ENCODE measurements at regions not wholly inside any gene's neighbourhood (a gene's known extent, or its start where the extent isn't known, plus 50 kb on each side); places are given as distances from the start of the nearest gene placed in this dataset.
"Not testable (repeated sequence)": the region's sequence is repeated elsewhere in the genome, so short reads cannot be mapped to it uniquely, and the experiment has no call there.

DNA sequence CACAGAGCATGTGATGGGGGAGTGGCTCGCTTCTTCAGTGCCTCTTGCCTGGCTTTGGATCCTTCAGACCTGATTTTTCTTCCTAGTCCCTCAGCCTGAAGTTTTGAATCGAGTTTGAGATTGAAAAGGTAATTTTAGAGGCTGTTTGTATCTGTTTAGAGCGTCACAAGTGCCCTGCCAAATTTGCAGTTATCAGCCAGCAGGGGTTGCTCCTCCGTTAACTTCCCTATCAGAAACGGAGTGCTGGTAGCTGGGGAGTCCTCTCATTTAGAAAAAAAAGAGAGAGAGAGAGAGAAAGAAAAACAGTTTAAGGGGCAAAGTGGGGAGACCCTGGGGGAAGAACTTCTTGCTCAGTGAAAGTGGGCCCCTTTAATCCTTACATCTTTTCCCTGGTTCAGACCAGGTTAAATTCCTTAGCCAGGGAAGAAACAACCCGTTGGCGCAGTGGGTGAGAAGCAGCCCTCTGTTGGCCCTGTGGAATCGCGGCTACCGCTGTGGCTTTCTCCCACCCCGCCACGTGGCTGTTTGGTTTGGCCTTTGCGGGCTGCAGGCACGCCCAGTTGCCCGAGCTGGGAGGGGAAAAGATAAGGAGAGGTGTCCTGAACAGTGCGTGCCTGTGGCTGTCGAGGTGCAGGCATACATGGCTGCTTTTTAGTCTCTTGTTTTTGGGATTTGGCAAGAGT is 576.7 kb upstream of the ACO1 start:
- no peak for DNase-seq (ENCODE audit: low read depth)

DNA sequence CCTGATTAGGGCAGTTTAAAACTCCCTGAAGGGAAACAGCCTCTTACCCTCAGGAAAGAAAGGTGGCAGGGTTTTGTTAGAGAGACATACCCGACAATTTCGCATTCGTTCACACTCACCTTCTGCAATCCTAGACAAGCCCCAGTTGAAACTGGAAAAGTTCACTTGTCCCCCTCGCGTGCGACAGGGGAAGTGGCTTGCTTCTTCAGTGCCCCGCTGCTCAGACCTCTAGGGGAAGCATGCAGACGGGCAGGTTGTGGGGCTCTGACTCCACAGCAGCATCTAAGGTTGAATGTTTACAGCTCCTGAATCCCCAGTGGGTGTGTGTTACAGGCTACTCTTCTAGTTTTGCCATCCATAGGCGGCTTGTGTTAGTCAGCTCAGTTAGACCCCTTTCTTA is 575.7 kb upstream of the ACO1 start:
- no peak for DNase-seq (ENCODE audit: low read depth)

DNA sequence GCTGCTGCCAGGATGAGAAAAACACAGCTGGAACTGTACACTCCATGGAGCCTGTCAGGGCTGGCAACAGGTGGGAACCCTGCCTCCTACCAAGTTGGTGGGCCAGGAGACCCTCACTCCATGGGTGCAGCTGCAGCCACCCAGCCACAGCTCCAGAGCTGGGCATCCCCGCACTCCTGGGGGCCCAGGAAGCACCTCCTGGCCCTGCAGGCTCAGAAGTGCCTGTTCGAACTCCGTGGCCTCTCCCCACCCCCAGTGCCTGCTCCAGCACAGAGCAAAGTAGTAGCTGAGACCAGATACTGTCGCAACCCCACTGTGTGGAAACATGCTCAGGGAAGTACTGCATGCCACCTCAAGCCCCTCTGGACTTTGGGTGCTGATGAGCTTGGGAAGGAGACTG is 564.0 kb upstream of the ACO1 start:
- no peak for DNase-seq (ENCODE audit: low read depth)

DNA sequence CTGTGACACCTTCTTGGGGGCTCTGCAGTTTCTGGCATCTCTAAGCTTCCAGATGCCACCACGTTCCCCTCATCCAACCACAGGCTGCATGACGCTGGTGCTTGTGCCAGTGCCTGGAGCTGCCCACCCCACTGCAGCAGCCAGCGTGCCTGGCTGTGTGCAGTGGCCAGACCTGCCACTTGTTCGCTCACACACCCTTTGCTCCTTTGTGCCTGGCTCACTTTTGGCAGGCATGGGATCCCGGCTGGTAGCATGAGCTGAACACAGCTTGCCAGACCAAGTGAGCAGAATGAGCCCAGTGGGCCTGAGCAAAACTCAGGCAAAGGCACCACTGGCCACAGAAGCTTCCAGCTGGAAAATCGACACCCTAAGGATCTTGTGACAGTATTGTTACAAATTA is 562.9 kb upstream of the ACO1 start:
- no peak for DNase-seq (ENCODE audit: low read depth)

DNA sequence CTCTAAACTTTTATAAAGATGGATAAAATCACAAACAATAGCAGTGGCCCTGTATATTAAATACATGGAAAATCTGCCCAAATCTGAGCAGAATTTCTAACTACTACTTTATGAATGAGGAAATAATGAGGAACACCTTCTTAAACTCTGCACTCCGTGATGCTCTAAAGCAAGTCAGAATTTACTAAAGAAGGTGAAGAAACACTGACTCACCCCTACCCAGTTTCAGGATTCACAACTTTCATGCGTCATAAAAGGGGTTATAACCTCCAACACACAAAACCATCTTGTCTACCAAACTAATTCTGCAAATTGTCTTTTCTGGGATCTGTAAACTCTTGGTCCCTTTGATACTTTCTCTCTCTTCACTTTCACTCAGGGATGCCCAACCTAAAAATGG is 561.1 kb upstream of the ACO1 start:
- DNase-seq (ENCODE audit: low read depth): no peak

DNA sequence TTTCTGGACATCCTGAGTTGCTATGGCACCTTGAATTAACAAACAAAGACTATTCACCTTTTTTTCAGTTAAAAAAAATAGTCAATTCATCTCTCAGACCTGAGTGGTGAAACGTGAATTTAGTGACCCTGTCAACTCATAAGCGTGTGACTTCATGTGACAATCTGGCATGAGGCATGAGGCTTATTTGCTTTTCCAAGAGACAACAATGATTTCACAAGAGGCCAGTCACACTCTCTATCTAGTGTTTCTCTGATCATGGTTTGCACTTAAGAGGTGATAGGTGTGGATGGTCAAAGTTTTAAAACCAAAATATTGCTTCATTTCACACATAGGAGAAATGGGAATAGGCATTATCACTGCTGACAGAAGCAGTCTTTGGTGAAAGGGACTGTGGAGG is 559.6 kb upstream of the ACO1 start:
- no peak for DNase-seq (ENCODE audit: low read depth)

DNA sequence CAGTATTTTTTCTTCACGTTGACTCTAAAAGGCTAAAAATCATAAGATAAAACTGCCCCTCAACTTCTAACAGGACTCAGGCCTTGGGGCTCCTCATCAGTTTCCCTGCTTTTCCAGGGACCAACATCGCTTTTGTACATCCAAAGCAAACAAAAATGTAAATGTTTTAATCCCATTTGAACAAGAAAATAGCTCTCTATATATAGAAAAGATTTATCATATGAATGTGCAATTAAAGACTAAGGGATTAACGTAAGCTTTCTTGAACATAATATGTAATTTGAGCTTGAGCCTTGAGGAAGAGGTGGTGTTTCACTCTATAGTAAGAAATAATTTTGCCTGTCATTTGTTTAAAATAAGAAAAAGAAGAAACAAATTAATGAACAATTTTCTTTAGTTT is 547.2 kb upstream of the ACO1 start:
- no peak for DNase-seq (ENCODE audit: low read depth)

DNA sequence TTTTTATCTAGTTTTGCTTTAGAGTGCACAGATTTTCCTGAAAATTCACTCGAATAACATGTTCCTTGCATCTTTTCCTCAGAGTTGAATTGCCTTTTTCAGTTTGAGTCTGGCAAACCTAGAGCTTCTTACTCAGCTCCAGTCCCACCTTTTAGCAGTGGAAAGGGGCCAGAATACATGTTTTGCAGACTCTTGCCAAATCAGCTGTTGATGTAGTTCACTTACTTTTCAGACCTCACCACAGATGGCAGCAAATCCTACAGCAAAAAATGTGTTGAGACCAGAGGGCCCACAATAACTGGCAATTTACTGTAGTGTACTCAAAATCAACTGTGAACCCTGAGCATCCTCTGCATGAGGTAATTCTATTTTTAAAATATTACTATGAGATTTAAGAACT is 545.2 kb upstream of the ACO1 start:
- peak; percentile 36 for DNase-seq (ENCODE audit: low read depth)

DNA sequence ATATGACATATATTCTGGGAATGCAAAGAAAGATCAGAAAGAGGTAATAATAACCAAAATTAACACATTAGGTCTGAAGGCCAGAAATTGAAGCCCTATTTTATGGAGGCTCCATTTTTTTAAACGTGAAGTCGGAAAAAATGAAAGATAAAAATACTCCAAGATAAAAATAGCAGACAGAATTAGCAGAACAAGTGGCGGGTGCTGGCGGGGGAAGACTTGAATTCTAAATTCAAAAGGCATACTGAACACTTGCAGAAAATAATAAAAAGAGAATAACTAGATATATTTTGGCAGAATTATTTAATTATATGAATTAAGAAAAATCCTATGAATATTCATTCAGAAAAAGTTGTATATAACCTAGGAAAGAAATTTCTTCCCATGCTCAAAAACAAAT is 543.7 kb upstream of the ACO1 start:
- no peak for DNase-seq (ENCODE audit: low read depth)

DNA sequence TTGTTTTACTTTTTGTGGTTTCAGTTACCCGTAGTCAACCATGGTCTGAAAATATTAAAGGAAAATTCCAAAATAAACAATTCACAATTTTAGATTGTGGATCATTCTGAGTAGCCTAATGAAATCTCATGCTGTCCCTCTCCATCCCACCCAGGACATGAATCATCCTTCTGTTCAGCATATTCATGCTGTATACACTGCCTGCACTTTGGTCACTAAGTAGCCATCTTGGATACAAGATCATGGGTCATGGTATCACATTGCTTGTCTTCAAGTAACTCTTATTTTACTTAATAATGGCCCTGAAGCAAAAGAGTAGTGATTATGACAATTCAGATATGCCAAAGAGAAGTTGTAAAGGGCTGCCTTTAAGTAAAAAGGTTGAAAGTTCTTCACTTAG is 536.5 kb upstream of the ACO1 start:
- DNase-seq (ENCODE audit: low read depth): no peak

DNA sequence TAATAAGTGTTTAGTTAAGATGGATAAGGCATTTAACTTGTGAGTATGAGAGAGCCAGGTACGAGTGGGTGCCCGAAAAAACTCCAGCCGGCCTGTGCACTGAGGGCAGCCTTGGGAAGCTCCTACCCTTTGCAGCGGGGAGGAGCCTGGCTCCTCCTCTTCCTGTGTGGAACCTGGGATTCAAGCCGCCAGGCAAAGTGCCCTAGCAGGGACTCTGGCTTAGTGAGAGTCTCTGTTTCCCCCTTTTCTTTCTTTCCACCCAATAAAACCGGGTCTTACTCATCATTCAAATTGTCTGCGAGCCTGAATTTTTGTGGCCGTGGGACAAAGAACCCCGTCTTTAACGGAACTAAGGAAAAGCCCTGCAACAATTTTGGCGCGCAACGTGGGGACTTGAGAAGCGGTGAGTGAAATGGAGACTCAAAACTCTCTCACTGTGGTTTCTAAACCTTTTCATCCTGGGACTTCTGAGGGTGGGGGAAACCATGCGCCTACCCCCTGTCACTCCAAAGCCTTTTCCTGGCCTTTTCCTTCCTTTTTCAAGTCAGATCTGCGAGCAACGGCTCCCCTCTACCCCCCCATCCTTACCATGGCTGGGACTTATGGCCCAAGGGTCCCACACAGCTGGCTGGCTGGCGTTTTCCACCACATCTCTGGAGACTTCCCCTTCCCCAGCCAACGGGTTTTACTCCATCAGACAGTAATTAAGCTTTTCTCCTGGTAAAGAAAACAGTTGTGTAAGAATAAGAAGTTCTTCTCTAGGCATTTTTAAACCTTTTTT is 535.7 kb upstream of the ACO1 start:
- DNase-seq (ENCODE audit: low read depth): no peak

DNA sequence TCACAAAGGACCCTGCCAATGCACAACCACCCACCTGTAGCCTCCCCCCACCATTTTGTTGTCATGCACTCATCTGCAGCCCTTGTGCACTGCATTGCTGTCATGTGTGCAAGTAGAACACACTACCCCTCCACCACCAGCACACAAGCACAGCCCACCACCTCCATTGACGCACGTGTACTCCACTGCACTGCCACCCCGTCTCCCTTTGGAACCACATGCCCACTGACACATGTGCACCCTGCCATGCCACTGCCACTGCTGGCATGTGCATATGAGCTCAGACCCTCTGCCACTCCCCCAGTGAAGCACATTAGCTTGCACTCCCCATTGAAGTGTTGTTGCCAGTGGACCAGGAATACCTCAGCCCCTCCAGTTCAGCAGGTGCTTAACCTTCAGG is 530.3 kb upstream of the ACO1 start:
- DNase-seq (ENCODE audit: low read depth): no peak

DNA sequence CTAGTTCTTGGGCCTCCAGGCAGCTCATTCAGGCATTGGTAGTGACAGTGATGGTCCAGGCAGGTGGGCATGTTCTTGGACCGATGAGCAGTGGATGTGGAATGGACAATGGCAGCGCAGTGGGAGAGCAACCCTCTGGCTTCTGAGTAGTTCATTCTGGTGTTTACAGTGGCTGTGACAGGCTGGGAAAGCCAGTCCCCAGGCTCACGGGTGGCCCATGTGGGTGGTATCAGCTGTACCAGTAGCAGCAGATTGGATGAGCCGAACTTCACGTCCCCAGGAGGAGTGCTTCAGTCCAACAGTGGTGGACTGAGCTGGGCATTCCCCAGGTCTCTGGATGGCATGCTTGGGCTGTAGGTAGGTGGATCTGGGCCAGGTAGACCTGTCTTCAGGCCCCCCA is 515.6 kb upstream of the ACO1 start:
- no peak for DNase-seq (ENCODE audit: low read depth)

DNA sequence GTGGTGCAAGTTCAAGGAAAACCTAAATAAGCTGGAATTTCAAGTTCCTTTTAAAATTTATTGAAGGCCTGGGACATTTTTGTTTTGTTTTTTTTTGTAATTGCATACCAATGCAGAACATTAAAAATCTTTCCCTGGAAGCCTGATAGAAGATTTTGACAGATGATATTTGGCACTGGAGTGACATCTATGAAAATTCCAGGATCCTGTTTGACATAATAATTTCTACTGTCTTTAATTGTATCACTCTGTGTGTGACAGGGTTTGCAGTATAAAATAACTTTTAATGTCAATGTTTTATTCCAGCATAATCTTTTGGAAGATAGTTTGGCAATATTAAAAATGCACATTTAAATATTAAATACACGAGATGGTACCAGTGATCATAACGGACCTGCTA is 514.2 kb upstream of the ACO1 start:
- DNase-seq (ENCODE audit: low read depth): no peak

DNA sequence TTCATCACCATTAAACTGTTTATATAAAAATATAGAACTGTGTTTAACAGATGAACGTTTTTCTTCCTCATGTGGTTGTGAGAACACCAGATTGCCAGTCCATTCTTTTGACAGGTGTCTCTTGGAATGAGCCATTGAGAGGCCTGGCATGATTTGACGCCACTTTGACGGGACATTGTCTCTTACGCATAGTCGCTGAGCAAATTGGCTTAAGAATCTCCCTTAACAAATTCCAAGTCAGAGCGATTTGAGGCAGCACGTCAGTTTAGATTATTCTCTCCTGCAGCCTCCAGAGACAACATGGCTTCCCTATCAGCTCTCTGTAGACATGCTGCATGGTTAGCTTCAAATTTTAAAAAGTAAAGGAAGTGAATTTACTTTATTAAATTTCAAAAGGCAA is 510.7 kb upstream of the ACO1 start:
- DNase-seq (ENCODE audit: low read depth): no peak

DNA sequence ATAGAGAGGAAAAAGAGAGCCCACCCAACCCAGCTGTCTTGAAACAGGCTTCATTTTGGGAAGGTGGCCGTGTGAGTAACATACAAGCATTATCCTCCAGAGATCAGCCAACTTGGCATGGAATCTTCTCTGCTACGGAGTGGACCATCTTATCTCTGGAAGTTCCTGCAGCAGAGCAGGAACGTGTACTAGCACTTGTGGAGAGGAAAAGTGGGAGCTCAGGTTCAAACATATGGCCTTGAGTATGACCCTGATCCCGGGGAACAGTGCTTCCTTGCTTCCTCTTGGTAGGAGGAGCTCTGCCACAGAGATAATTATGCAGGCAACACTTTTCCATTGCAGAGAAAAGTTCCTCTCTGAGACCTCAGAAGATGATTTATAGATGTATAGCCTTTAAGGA is 490.4 kb upstream of the ACO1 start:
- DNase-seq (ENCODE audit: low read depth): no peak

DNA sequence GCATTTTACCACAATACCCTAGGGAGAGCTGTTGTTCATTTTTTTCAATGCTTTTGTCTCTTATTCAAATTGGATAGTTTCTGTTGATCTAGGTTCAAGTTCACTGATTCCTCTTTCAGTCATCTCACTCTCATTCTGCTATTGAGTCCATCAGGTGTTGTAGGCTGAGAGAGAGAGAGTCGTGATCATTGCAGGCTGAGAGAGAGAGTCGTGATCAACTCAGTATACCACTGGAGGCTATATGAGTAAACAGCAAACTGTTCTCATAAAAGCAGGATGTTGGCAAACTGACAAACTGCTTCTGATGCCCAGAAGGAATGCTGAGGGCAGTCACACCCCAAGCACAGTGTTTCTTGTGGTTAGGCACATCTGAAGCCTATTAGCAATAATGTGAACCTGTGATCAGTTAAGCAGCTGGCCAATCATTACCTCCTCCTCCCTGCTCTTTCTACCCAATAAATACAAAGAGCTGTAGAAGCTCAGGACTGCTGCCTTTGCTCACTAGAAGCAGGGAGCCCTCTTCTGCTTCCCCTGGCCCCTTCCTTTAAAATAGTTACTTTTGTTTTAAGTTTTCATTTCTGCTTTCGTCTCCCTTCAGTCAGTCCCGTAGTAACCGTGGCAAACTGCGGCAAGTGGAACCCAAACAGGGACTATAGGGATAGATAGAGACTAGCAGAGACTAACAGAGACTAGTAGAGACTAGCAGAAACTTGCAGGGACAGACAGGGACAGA is 476.1 kb upstream of the ACO1 start:
- peak; percentile 69 for DNase-seq (ENCODE audit: low read depth)

DNA sequence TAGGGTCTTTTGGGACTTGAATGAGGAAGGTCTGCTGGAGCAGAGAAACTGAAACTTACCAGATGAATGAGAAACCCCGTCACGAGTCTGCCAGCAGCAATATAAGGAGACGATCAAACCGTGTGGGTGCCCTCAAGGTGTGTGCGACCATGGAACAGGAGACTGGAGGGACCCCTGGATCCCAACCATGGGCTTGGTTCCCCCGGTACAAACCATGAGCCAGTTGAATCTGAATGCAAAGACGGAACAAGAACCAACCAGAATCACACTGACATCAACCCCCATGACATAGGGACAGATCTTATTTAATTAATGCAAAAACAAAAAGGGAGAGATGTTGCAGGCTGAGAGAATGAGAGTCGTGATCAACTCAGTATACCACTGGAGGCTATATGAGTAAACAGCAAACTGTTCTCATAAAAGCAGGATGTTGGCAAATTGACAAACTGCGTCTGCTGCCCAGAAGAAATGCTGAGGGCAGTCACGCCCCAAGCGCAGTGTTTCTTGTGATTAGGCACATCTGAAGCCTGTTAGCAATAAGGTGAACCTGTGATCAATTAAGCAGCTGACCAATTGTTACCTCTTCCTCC is 475.5 kb upstream of the ACO1 start:
- peak; percentile 6 for DNase-seq (ENCODE audit: low read depth)

DNA sequence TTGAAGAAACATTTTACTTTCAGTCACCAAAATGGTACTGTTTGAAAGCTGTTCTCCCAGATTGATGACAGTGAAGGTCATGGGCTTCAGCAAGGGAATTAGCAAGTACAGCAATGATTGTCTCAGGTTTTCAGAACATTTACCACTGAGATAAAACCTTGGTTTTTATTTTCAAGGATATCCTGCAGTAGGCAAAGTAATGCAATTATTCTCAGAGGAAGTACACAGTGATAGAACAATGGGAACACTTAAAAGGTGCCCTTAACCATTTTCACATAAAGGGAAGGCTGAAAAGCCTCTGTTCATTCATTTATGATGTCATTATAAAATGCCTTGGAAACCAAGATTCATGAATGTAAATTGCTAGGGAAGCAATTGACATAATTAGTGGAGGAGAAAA is 471.8 kb upstream of the ACO1 start:
- DNase-seq (ENCODE audit: low read depth): no peak

DNA sequence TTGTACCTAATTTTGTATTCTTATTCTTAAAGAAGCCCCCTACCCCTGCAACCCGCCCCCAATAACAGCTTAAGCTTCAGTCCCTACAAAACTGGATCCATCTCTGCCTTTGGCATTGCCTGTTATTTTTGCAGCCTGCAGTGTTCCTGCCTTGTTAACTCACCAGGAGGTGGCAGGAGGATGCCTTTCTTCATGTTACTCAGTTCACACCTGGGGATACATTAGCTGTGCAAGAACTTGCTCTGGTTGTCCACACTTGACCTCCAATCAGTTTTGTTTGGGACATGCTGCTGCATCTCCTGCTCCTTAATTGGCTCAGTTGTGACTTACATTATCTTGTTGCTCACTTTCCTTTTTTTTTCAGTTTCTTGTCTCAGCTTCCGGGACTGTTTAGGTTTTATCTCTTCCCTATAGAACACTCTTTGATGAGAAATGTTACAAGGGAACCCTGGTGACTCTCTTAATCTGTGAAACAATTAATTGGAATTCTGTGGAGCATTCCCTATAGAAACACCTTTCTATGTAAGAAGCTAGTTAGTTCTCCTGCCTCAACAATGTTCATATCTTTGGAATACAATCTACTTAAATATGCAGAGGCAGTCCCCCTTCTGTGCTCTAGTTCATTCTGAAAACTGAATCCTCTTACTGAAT is 467.7 kb upstream of the ACO1 start:
- no peak for DNase-seq (ENCODE audit: low read depth)

DNA sequence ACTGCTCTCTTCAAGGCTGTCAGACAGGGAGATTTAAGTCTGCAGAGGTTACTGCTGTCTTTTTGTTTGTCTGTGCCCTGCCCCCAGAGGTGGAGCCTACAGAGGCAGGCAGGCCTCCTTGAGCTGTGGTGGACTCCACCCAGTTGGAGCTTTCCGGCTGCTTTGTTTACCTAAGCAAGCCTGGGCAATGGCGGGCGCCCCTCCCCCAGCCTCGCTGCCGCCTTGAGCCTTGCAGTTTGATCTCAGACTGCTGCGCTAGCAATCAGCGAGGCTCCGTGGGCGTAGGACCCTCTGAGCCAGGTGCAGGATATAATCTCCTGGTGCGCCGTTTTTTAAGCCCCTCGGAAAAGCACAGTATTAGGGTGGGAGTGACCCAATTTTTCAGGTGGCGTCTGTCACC is 446.7 kb upstream of the ACO1 start:
- DNase-seq (ENCODE audit: low read depth): not testable (repeated sequence)

DNA sequence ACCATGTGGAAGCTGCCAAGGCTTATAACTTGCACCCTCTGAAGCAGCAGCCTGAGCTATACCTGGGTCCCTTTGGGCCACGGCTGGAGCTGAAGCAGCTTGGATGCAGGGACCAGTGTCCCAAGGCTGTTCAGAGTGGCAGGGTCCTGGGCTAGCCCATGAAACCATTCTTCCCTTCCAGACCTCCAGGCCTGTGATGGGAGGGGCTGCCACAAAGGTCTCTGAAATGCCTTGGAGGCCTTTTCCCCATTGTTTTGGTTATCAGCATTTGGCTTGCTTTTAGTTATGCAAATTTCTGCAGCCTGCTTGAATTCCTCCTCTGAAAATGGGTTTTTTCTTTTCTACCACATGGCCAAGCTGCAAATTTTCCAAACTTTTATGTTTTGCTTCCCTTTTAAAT is 433.7 kb upstream of the ACO1 start:
- DNase-seq (ENCODE audit: low read depth): no peak

Measured in myocyte (in vitro differentiated cells).